Keratinocyte (primary cell): ENCODE measurements at regions not wholly inside any gene's neighbourhood (a gene's known extent, or its start where the extent isn't known, plus 50 kb on each side); places are given as distances from the start of the nearest gene placed in this dataset.

Experiments used
- DNase-seq: peaks from one replicate; pipeline ENCODE4 v3.0.0-alpha.2; 2011; ENCODE audit warnings: low read depth, missing footprints, low spot score
- FAIRE-seq: peaks from 2 replicates; lab custom pipeline; 2011; peaks lifted over from hg19 to GRCh38; lab: Jason Lieb, UNC
- H2AFZ ChIP-seq: 2 replicates; pipeline ENCODE4 v1.6.0; 2012; ENCODE audit warnings: low read length, control low read depth, inconsistent platforms; ENCODE audit not compliant: control insufficient read depth
- H3K27ac ChIP-seq: 2 replicates; pipeline ENCODE4 v1.5.1; 2011; ENCODE audit warnings: low read length; ENCODE audit not compliant: control insufficient read depth, insufficient read depth
- H3K27me3 ChIP-seq: 3 replicates; pipeline ENCODE4 v1.6.0; 2011; ENCODE audit warnings: low read length; ENCODE audit not compliant: control insufficient read depth, insufficient read depth; ENCODE audit errors: extremely low read depth
- H3K36me3 ChIP-seq, 2 experiments: 2 replicates in 1 of 2; 3 replicates in 1 of 2; pipeline ENCODE4 v1.5.1; 2011; ENCODE audit warnings: low read length in 2 of 2, mild to moderate bottlenecking in 1 of 2; ENCODE audit not compliant: control insufficient read depth in 2 of 2, insufficient read depth in 2 of 2; ENCODE audit errors: extremely low read depth in 1 of 2
- H3K4me1 ChIP-seq: 3 replicates; pipeline ENCODE4 v1.5.1; 2011; ENCODE audit warnings: low read length; ENCODE audit not compliant: control insufficient read depth, insufficient read depth; ENCODE audit errors: extremely low read depth
- H3K4me2 ChIP-seq: 3 replicates; pipeline ENCODE4 v1.6.0; 2011; ENCODE audit warnings: low read depth, low read length; ENCODE audit not compliant: control insufficient read depth, insufficient read depth; ENCODE audit errors: extremely low read depth
- H3K4me3 ChIP-seq, 3 experiments: fragments of 200-600 bp in 1 of 3; sonication (generic) in 1 of 3; 2 replicates in 2 of 3; 3 replicates in 1 of 3; pipeline ENCODE4 v1.5.1; 2011 to 2016; ENCODE audit warnings: low read length in 3 of 3, mild to moderate bottlenecking in 3 of 3, control low read depth in 2 of 3, inconsistent platforms in 1 of 3, low read depth in 1 of 3, mixed read lengths in 1 of 3, mixed run types in 1 of 3, moderate library complexity in 1 of 3; ENCODE audit not compliant: control insufficient read depth in 2 of 3, insufficient read depth in 2 of 3; ENCODE audit errors: extremely low read depth in 1 of 3
- H3K79me2 ChIP-seq: 2 replicates; pipeline ENCODE4 v1.6.0; 2012; ENCODE audit warnings: low read length; ENCODE audit not compliant: control insufficient read depth, insufficient read depth
- H3K9ac ChIP-seq: 3 replicates; pipeline ENCODE4 v1.6.0; 2011; ENCODE audit warnings: low read length; ENCODE audit not compliant: control insufficient read depth, insufficient read depth; ENCODE audit errors: extremely low read depth
- H3K9me1 ChIP-seq: 3 replicates; pipeline ENCODE4 v1.6.0; 2011; ENCODE audit warnings: low read length; ENCODE audit not compliant: control insufficient read depth, insufficient read depth; ENCODE audit errors: extremely low read depth
- H3K9me3 ChIP-seq: 2 replicates; pipeline ENCODE4 v1.5.1; 2012; ENCODE audit warnings: low read depth, low read length; ENCODE audit not compliant: control insufficient read depth
- H4K20me1 ChIP-seq: 3 replicates; pipeline ENCODE4 v1.6.0; 2011; ENCODE audit warnings: low read length; ENCODE audit not compliant: control insufficient read depth, insufficient read depth; ENCODE audit errors: extremely low read depth
- EZH2 ChIP-seq: IDR thresholded peaks from one replicate; pipeline ENCODE4 v1.6.1; 2012; ENCODE audit warnings: inconsistent platforms, mild to moderate bottlenecking, low read length, moderate library complexity
- dilution Hi-C: fragments of 300-500 bp; cut with MboI; formaldehyde crosslinking; loops from one replicate; pipeline ENCODE4 v1.7.0; 2020; ENCODE audit warnings: low sequenced_read_pairs; ENCODE audit not compliant: extremely low pct_ligation_motif_present
- TF ChIP-seq, protein P1 (sequence below), 3 experiments: IDR thresholded peaks in 1 of 3; conservative IDR thresholded peaks in 1 of 3; optimal IDR thresholded peaks in 1 of 3; 2 replicates in 2 of 3; 3 replicates in 1 of 3; pipeline versions ENCODE3 to v1.5.1; 2011; ENCODE audit warnings: low read length in 3 of 3, mild to moderate bottlenecking in 3 of 3, moderate library complexity in 2 of 3, control low read depth in 1 of 3, inconsistent platforms in 1 of 3; ENCODE audit not compliant: insufficient read depth in 2 of 3; ENCODE audit errors: extremely low read depth in 1 of 3

GRCh38 chr7:52639126-52639525 lies 396.3 kb upstream of the POM121L12 start:
- no peaks in the 10 kb centered on the region for H3K36me3 ChIP-seq
- dilution Hi-C loops: no loop called here

GRCh38 chr7:52635021-52635420 lies 400.4 kb upstream of the POM121L12 start:
- Histone ChIP-seq H3K9me3 (no peaks in the 10 kb centered on the region), H3K4me3 (no peak overlapping the region), H3K27me3 (no peaks in the 10 kb centered on the region), H3K9me1 (no peaks in the 10 kb centered on the region), H4K20me1 (no peaks in the 10 kb centered on the region), H2AFZ (no peak overlapping the region), H3K9ac (no peak overlapping the region), H3K4me2 (no peak overlapping the region), H3K4me1 (no peaks in the 10 kb centered on the region), H3K36me3 (no peaks in the 10 kb centered on the region), H3K27ac (no peak overlapping the region), H3K79me2 (no peaks in the 10 kb centered on the region)
- DNase-seq (no peak), FAIRE-seq (no peak)
- TF ChIP-seq, protein P1, sequence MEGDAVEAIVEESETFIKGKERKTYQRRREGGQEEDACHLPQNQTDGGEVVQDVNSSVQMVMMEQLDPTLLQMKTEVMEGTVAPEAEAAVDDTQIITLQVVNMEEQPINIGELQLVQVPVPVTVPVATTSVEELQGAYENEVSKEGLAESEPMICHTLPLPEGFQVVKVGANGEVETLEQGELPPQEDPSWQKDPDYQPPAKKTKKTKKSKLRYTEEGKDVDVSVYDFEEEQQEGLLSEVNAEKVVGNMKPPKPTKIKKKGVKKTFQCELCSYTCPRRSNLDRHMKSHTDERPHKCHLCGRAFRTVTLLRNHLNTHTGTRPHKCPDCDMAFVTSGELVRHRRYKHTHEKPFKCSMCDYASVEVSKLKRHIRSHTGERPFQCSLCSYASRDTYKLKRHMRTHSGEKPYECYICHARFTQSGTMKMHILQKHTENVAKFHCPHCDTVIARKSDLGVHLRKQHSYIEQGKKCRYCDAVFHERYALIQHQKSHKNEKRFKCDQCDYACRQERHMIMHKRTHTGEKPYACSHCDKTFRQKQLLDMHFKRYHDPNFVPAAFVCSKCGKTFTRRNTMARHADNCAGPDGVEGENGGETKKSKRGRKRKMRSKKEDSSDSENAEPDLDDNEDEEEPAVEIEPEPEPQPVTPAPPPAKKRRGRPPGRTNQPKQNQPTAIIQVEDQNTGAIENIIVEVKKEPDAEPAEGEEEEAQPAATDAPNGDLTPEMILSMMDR (optimal IDR thresholded peaks at IDR 0.05 in 1 of 3, IDR thresholded peaks at IDR 0.05 in 1 of 3, conservative IDR thresholded peaks at IDR 0.05 in 1 of 3; ENCODE audit: extremely low read depth in 1 of 3, insufficient read depth in 2 of 3, low read length in 3 of 3): no peak
- no peak for TF ChIP-seq EZH2
- dilution Hi-C loops: no loop called here

More at GRCh38 chr7:52639126-52639525, 396.3 kb upstream of the POM121L12 start:
- no peaks in the 10 kb centered on the region for H3K9me3 ChIP-seq
- no peak overlapping the region for H3K4me2 ChIP-seq
- no peak overlapping the region for H3K27ac ChIP-seq
- no peaks in the 10 kb centered on the region for H3K27me3 ChIP-seq
- TF ChIP-seq EZH2: no peak
- TF ChIP-seq, protein P1 (optimal IDR thresholded peaks at IDR 0.05 in 1 of 3, IDR thresholded peaks at IDR 0.05 in 1 of 3, conservative IDR thresholded peaks at IDR 0.05 in 1 of 3; ENCODE audit: extremely low read depth in 1 of 3, insufficient read depth in 2 of 3, low read length in 3 of 3): no peak
- H2AFZ ChIP-seq: no peak overlapping the region
- H3K79me2 ChIP-seq: no peaks in the 10 kb centered on the region
- FAIRE-seq: no peak
- no peaks in the 10 kb centered on the region for H3K9me1 ChIP-seq
- no peak for DNase-seq
- H3K4me1 ChIP-seq: no peaks in the 10 kb centered on the region
- H3K4me3 ChIP-seq: no peak overlapping the region
- no peak overlapping the region for H3K9ac ChIP-seq
- H4K20me1 ChIP-seq: no peaks in the 10 kb centered on the region
